GM12878 (cell line): ENCODE measurements at regions not wholly inside any gene's neighbourhood (a gene's known extent, or its start where the extent isn't known, plus 50 kb on each side); places are given as distances from the start of the nearest gene placed in this dataset.

ENCODE experiments used
- ATAC-seq: fragments of 200-7000 bp; cut with Tn5 transposase; 3 replicates; pipeline ENCODE4 v1.9.1; 2020; ENCODE audit warnings: mild to moderate bottlenecking, moderate library complexity
- BruUV-seq: library from RNA; stranded (reverse); fragments of 400-500 nt; replicated peaks from 2 replicates; lab custom pipeline; 2021; lab: Mats Ljungman, UMichigan
- CTCF ChIA-PET: fragments of 300-600 bp; sonication (Branson Sonifier 250); formaldehyde crosslinking; extraction: SDS; loops from one replicate; lab custom pipeline; 2021; ENCODE audit warnings: inconsistent platforms; lab: Yijun Ruan, JAX
- POLR2A ChIA-PET: fragments of 350-600 bp; formaldehyde crosslinking; extraction: SDS; loops from one replicate; lab custom pipeline; 2021; ENCODE audit warnings: inconsistent platforms; lab: Charles Lee
- RAD21 ChIA-PET: fragments of 300-600 bp; sonication (Branson Sonifier 250); formaldehyde crosslinking; loops from one replicate; lab custom pipeline; 2023; ENCODE audit warnings: antibody characterized with exemption; ENCODE audit not compliant: unreplicated experiment; lab: Charles Lee
- SMC1A ChIA-PET: fragments of 300-600 bp; sonication (Branson Sonifier 250); formaldehyde crosslinking; loops from one replicate; lab custom pipeline; 2023; ENCODE audit not compliant: unreplicated experiment, uncharacterized antibody; lab: Charles Lee
- DNase-seq: peaks from one replicate; pipeline ENCODE4 v3.0.0-alpha.2; 2011; ENCODE audit warnings: low read depth, low spot score
- FAIRE-seq: peaks from 3 replicates; lab custom pipeline; 2011; peaks lifted over from hg19 to GRCh38; lab: Jason Lieb, UNC
- H2AFZ ChIP-seq: 2 replicates; pipeline ENCODE4 v1.6.0; 2011; ENCODE audit warnings: low read depth, low read length, control low read depth; ENCODE audit not compliant: control insufficient read depth
- H3K27ac ChIP-seq: 2 replicates; pipeline ENCODE4 v1.5.1; 2011; ENCODE audit warnings: control low read depth; ENCODE audit not compliant: control insufficient read depth, insufficient read depth
- H3K27me3 ChIP-seq, 2 experiments: replicated peaks in 1 of 2; 2 replicates each; pipeline versions ENCODE4 v1.6.0 to v1.6.1; 2011; ENCODE audit warnings: low read length in 1 of 2; ENCODE audit not compliant: control insufficient read depth in 2 of 2, insufficient read depth in 2 of 2
- H3K36me3 ChIP-seq, 2 experiments: 2 replicates each; pipeline ENCODE4 v1.5.1; 2011; ENCODE audit warnings: low read length in 1 of 2; ENCODE audit not compliant: control insufficient read depth in 2 of 2, insufficient read depth in 2 of 2
- H3K4me1 ChIP-seq: 2 replicates; pipeline ENCODE4 v1.6.1; 2011; ENCODE audit warnings: mild to moderate bottlenecking, low read length, moderate library complexity, mixed read lengths; ENCODE audit not compliant: control insufficient read depth, insufficient read depth
- H3K4me2 ChIP-seq: 2 replicates; pipeline ENCODE4 v1.6.0; 2011; ENCODE audit warnings: control low read depth; ENCODE audit not compliant: control insufficient read depth, insufficient read depth
- H3K4me3 ChIP-seq: fragments of 200-600 bp; sonication (generic); 2 replicates; pipeline ENCODE4 v1.5.1; 2016
- H3K79me2 ChIP-seq: 2 replicates; pipeline ENCODE4 v1.6.0; 2011; ENCODE audit warnings: low read length; ENCODE audit not compliant: control insufficient read depth, insufficient read depth
- H3K9ac ChIP-seq: 2 replicates; pipeline ENCODE4 v1.8.0; 2011; ENCODE audit warnings: low read length, control low read depth, mixed read lengths; ENCODE audit not compliant: control insufficient read depth, insufficient read depth
- H3K9me3 ChIP-seq: replicated peaks from 3 replicates; pipeline ENCODE4 v1.5.1; 2011; ENCODE audit warnings: mild to moderate bottlenecking, low read length; ENCODE audit not compliant: control insufficient read depth, insufficient read depth
- H4K20me1 ChIP-seq: 2 replicates; pipeline ENCODE4 v1.6.0; 2011; ENCODE audit not compliant: control insufficient read depth, insufficient read depth
- ATF7 ChIP-seq: fragments of 450-650 bp; IDR thresholded peaks from 2 replicates; pipeline ENCODE4 v1.6.1; 2016; ENCODE audit warnings: low read depth, mild to moderate bottlenecking
- BACH1 ChIP-seq: fragments of 450-650 bp; IDR thresholded peaks from 2 replicates; pipeline ENCODE4 v1.6.1; 2017; ENCODE audit warnings: mild to moderate bottlenecking, borderline replicate concordance
- BHLHE40 ChIP-seq, 2 experiments: fragments of 450-650 bp in 1 of 2; IDR thresholded peaks; 2 replicates each; pipeline ENCODE4 v1.6.1; 2011 to 2017; ENCODE audit warnings: low read depth in 2 of 2, borderline replicate concordance in 1 of 2, improper control_type of control experiment in 1 of 2, low read length in 1 of 2, mild to moderate bottlenecking in 1 of 2
- CHD1 ChIP-seq: IDR thresholded peaks from 2 replicates; pipeline ENCODE4 v1.6.1; 2012; ENCODE audit warnings: low read depth, low read length, improper control_type of control experiment
- FOXK2 ChIP-seq: fragments of 450-650 bp; IDR thresholded peaks from 2 replicates; pipeline ENCODE4 v1.6.1; 2017; ENCODE audit warnings: mild to moderate bottlenecking, moderate library complexity
- JUND ChIP-seq: IDR thresholded peaks from 2 replicates; pipeline ENCODE4 v1.6.1; 2012; ENCODE audit warnings: low read depth, mild to moderate bottlenecking, low read length, improper control_type of control experiment, moderate library complexity
- MXI1 ChIP-seq: fragments of 150-350 bp; IDR thresholded peaks from 2 replicates; pipeline ENCODE4 v1.6.1; 2011; ENCODE audit warnings: low read depth, mild to moderate bottlenecking, inconsistent platforms, low read length, improper control_type of control experiment
- NFYA ChIP-seq: IDR thresholded peaks from 2 replicates; pipeline ENCODE4 v1.6.1; 2011; ENCODE audit warnings: low read depth, mild to moderate bottlenecking, low read length, improper control_type of control experiment, borderline replicate concordance
- NR2C1 ChIP-seq: fragments of 450-650 bp; IDR thresholded peaks from 2 replicates; pipeline ENCODE4 v1.6.1; 2017; ENCODE audit warnings: antibody characterized with exemption, mild to moderate bottlenecking, moderate library complexity
- PAX8 ChIP-seq: fragments of 450-650 bp; IDR thresholded peaks from 2 replicates; pipeline ENCODE4 v1.6.1; 2017; ENCODE audit warnings: mild to moderate bottlenecking, moderate library complexity
- PKNOX1 ChIP-seq: fragments of 450-650 bp; IDR thresholded peaks from 2 replicates; pipeline ENCODE4 v1.6.1; 2016; ENCODE audit warnings: mild to moderate bottlenecking
- POU2F2 ChIP-seq: IDR thresholded peaks from 3 replicates; pipeline ENCODE4 v1.6.1; 2011; ENCODE audit warnings: low read depth, mild to moderate bottlenecking, low read length, borderline replicate concordance
- RFX5 ChIP-seq: IDR thresholded peaks from 2 replicates; pipeline ENCODE4 v1.6.1; 2011; ENCODE audit warnings: low read depth, low read length, improper control_type of control experiment
- SKIL ChIP-seq: fragments of 450-650 bp; IDR thresholded peaks from 2 replicates; pipeline ENCODE4 v1.6.1; 2017; ENCODE audit warnings: mild to moderate bottlenecking, low read depth, inconsistent platforms; ENCODE audit not compliant: poor library complexity, severe bottlenecking
- SMAD5 ChIP-seq: IDR thresholded peaks from 2 replicates; pipeline ENCODE4 v1.6.1; 2016; ENCODE audit warnings: antibody characterized with exemption, low read depth
- ZBTB11 ChIP-seq: fragments of 450-650 bp; formaldehyde crosslinking; IDR thresholded peaks from 2 replicates; pipeline ENCODE4 v1.5.0; 2022; ENCODE audit warnings: mild to moderate bottlenecking, missing genetic modification characterization
- WGBS: methylation state at CpG from one replicate; pipeline ENCODE4 v1.1.6; 2016; ENCODE audit warnings: low lambda C conversion rate; ENCODE audit not compliant: insufficient replicate concordance, insufficient coverage; ENCODE audit errors: missing lambda C conversion rate; 5-methylcytosine and 5-hydroxymethylcytosine counted together
- in situ Hi-C: fragments of 300-500 bp; cut with MboI; formaldehyde crosslinking; loops from 9 replicates; pipeline ENCODE4 v1.14.3; 2018; ENCODE audit warnings: mixed read lengths
- intact Hi-C: fragments of 100-400 bp; cut with micrococcal nuclease; formaldehyde crosslinking; loops from one replicate; pipeline ENCODE4 v1.14.2; 2022; ENCODE audit not compliant: unreplicated experiment

- no peak overlapping the region for H3K9ac ChIP-seq
- RAD21 ChIA-PET, result no interaction called here
- BruUV-seq, result no TSS peak
- H3K9me3 ChIP-seq, result no peaks in the 10 kb centered on the region
- 0% methylated on average over 1 of the region's 1 CpG for WGBS
- H3K4me2 ChIP-seq, result no peak overlapping the region
- no peaks in the 10 kb centered on the region for H3K79me2 ChIP-seq
- no peak for ATAC-seq
- FAIRE-seq, result no peak
- intact Hi-C loops (no loop called here), in situ Hi-C loops (no loop called here)
- SMC1A ChIA-PET, result no interaction called here
- CTCF ChIA-PET, result no interaction called here
- H3K36me3 ChIP-seq, result no peaks in the 10 kb centered on the region
- H3K4me1 ChIP-seq, result no peaks in the 10 kb centered on the region
- H4K20me1 ChIP-seq, result no peaks in the 10 kb centered on the region
- TF ChIP-seq ZBTB11 (CRISPR knock-in tag), result no peak
- no peak for TF ChIP-seq JUND
- no peak for TF ChIP-seq POU2F2
- no peak for TF ChIP-seq SMAD5
- TF ChIP-seq SKIL, result no peak
- no peak for TF ChIP-seq NFYA
- TF ChIP-seq PAX8, result no peak
- no peak for TF ChIP-seq RFX5
- no peak for TF ChIP-seq ATF7
- TF ChIP-seq NR2C1, result no peak
- no peak for TF ChIP-seq PKNOX1
- TF ChIP-seq CHD1, result no peak
- no peak for TF ChIP-seq BHLHE40 (IDR thresholded peaks at IDR 0.05; ENCODE audit: borderline replicate concordance in 1 of 2, low read depth in 2 of 2, low read length in 1 of 2)
- no peak for TF ChIP-seq FOXK2
- no peak for TF ChIP-seq BACH1
- TF ChIP-seq MXI1, result no peak
- DNase-seq, result no peak
- no peaks in the 10 kb centered on the region for H3K27me3 ChIP-seq
- no peak overlapping the region for H3K27ac ChIP-seq
- no peak overlapping the region for H3K4me3 ChIP-seq
- H2AFZ ChIP-seq, result no peak overlapping the region
- POLR2A ChIA-PET, result no interaction called here
These were observed 88.4 kb upstream of the TLL1 start for GRCh38 chr4:165784672-165785071.
